ENCODE measurements at regions not wholly inside any gene's neighbourhood (a gene's known extent, or its start where the extent isn't known, plus 50 kb on each side); places are given as distances from the start of the nearest gene placed in this dataset.
A peak's percentile ranks its signal among the peaks of the same experiment; 100 is the strongest.

- no peak for TF ChIP-seq ZNF514 (tag by site-specific recombination; IDR thresholded peaks at IDR 0.05)
- TF ChIP-seq ZNF561 (tag by site-specific recombination; IDR thresholded peaks at IDR 0.05; ENCODE audit: borderline replicate concordance) = no peak
- no peak for TF ChIP-seq CTCF (tag by site-specific recombination; IDR thresholded peaks at IDR 0.05)
- no peak for TF ChIP-seq KLF9 (tag by site-specific recombination; IDR thresholded peaks at IDR 0.05; ENCODE audit: low read depth)
- TF ChIP-seq FEZF1 (tag by site-specific recombination; IDR thresholded peaks at IDR 0.05) = 0 out of 2 replicates have a peak, but pooled peaks have one; percentile 22
- TF ChIP-seq ZNF341 (tag by site-specific recombination; IDR thresholded peaks at IDR 0.05; ENCODE audit: low read depth) = no peak
- TF ChIP-seq ZNF211 (tag by site-specific recombination; IDR thresholded peaks at IDR 0.05; ENCODE audit: low read depth) = no peak
- TF ChIP-seq INSM2 (tag by site-specific recombination; IDR thresholded peaks at IDR 0.05) = no peak
Observed at GRCh38 chr13:40384976-40385857, 281.2 kb downstream of the FOXO1 start (continued).

DNA sequence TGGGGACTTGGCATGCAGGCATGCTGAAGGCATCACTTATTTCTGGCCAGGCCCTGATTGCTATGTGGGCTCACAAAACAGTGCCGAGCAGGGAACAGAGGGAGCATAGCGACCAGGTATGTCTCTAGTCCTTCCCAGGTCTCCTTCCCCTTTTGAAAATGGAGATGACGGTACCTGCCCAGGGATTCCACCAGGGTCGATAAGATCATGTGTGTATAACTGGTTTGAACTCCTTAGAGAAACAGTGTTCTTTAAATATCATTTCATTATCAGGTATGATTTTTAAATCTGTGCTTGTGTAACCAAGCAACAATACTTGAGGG lies 280.6 kb downstream of the FOXO1 start:
- no peak overlapping the region for H3K27ac ChIP-seq (ENCODE audit: extremely low read depth, low read depth, low read length)
- H3K4me3 ChIP-seq (ENCODE audit: low read depth, low read length) = no peak overlapping the region
- H3K9me3 ChIP-seq (ENCODE audit: control insufficient read depth, insufficient read depth, low read depth, low read length) = no peaks in the 10 kb centered on the region
- ChIA-PET CTCF (interaction anchor here (0.5 kb wide), 1 partner anchor 732 kb away, joined by 3 read pairs; no protein-coding TSS in a partner anchor), POLR2A (no interaction called here)
- no peaks in the 10 kb centered on the region for H3K36me3 ChIP-seq (ENCODE audit: control insufficient read depth in 2 of 2, insufficient read depth in 1 of 2, low read length in 2 of 2)
- no peaks in the 10 kb centered on the region for H3K4me1 ChIP-seq (ENCODE audit: control insufficient read depth, insufficient read depth, low read length)
- TF ChIP-seq KLF9 (tag by site-specific recombination; IDR thresholded peaks at IDR 0.05; ENCODE audit: low read depth) = no peak
- TF ChIP-seq ZNF280C (tag by site-specific recombination; IDR thresholded peaks at IDR 0.05) = no peak
- no peak for TF ChIP-seq KLF10 (tag by site-specific recombination; IDR thresholded peaks at IDR 0.05)
- no peak for TF ChIP-seq ZNF624 (tag by site-specific recombination; IDR thresholded peaks at IDR 0.05)
- no peak for TF ChIP-seq ZNF580 (tag by site-specific recombination; IDR thresholded peaks at IDR 0.05)
- TF ChIP-seq, protein P1, sequence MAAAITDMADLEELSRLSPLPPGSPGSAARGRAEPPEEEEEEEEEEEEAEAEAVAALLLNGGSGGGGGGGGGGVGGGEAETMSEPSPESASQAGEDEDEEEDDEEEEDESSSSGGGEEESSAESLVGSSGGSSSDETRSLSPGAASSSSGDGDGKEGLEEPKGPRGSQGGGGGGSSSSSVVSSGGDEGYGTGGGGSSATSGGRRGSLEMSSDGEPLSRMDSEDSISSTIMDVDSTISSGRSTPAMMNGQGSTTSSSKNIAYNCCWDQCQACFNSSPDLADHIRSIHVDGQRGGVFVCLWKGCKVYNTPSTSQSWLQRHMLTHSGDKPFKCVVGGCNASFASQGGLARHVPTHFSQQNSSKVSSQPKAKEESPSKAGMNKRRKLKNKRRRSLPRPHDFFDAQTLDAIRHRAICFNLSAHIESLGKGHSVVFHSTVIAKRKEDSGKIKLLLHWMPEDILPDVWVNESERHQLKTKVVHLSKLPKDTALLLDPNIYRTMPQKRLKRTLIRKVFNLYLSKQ (tag by site-specific recombination; IDR thresholded peaks at IDR 0.05; ENCODE audit: borderline replicate concordance) = no peak
- no peak for TF ChIP-seq ZFP3 (tag by site-specific recombination; IDR thresholded peaks at IDR 0.05; ENCODE audit: low read depth)
- no peak for TF ChIP-seq ZNF174 (tag by site-specific recombination; IDR thresholded peaks at IDR 0.05)
- TF ChIP-seq ZNF132 (tag by site-specific recombination; IDR thresholded peaks at IDR 0.05; ENCODE audit: borderline replicate concordance) = no peak
- TF ChIP-seq MYNN (tag by site-specific recombination; IDR thresholded peaks at IDR 0.05; ENCODE audit: borderline replicate concordance) = no peak
- no peak for TF ChIP-seq ZNF155 (tag by site-specific recombination; IDR thresholded peaks at IDR 0.05)
- no peak for TF ChIP-seq GFI1B (tag by site-specific recombination; IDR thresholded peaks at IDR 0.05)
- TF ChIP-seq, protein P2, sequence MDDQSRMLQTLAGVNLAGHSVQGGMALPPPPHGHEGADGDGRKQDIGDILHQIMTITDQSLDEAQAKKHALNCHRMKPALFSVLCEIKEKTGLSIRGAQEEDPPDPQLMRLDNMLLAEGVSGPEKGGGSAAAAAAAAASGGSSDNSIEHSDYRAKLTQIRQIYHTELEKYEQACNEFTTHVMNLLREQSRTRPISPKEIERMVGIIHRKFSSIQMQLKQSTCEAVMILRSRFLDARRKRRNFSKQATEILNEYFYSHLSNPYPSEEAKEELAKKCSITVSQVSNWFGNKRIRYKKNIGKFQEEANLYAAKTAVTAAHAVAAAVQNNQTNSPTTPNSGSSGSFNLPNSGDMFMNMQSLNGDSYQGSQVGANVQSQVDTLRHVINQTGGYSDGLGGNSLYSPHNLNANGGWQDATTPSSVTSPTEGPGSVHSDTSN (CRISPR knock-in tag; IDR thresholded peaks at IDR 0.05) = no peak
- TF ChIP-seq GLI4 (tag by site-specific recombination; IDR thresholded peaks at IDR 0.05) = no peak
- TF ChIP-seq SP3 (tag by site-specific recombination; IDR thresholded peaks at IDR 0.05) = no peak
- no peak for TF ChIP-seq WT1 (tag by site-specific recombination; IDR thresholded peaks at IDR 0.05)
- no peak for TF ChIP-seq ZNF830 (tag by site-specific recombination; IDR thresholded peaks at IDR 0.05; ENCODE audit: low read depth)
